Epithelial cell of esophagus (primary cell): ENCODE measurements at regions not wholly inside any gene's neighbourhood (a gene's known extent, or its start where the extent isn't known, plus 50 kb on each side); places are given as distances from the start of the nearest gene placed in this dataset.

Experiments
- DNase-seq: peaks from one replicate; pipeline ENCODE4 v3.0.0; 2010; ENCODE audit warnings: low read depth
- H3K4me3 ChIP-seq: 2 replicates; pipeline ENCODE4 v1.5.1; 2011; ENCODE audit warnings: mild to moderate bottlenecking, low read length, control low read depth
- TF ChIP-seq, protein P1 (sequence below): IDR thresholded peaks from 2 replicates; pipeline ENCODE4 v1.5.1; 2011; ENCODE audit warnings: low read depth, mild to moderate bottlenecking, low read length, control low read depth, inconsistent platforms; ENCODE audit not compliant: insufficient read depth; ENCODE audit errors: missing control alignments

DNA sequence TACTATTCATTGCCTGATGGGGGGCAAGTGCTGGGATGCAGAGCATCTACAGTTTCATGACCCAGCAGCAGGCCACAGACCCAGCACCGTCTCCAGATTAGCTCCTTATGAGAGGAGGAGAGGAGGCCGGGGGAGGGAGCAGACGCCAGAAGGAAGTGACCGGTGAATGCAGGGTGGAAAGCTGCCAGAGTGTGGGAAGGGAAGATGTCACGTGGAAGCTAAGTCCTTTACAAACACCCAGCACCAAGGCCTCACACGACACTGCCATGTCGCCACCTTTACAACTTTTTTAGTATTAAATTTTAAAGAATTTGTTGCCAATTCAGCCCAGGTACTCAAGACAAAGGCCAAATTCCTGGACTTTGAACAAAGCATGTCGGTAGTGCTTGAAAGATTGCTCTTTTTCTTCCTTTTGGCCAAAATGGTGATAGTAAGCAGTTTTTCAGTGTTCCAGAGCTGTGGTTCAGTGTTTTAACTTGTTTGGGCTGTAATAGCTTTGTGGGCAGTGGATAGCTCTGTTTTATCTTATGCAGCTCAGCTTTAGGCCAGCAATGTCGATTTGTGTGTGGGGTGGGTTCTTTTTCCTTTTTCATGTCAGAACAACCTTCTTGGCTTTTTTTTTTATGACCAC lies 58.2 kb downstream of the ZBTB38 start:
- H3K4me3 ChIP-seq: no peak overlapping the region
- DNase-seq: peak; percentile 41
- TF ChIP-seq, protein P1, sequence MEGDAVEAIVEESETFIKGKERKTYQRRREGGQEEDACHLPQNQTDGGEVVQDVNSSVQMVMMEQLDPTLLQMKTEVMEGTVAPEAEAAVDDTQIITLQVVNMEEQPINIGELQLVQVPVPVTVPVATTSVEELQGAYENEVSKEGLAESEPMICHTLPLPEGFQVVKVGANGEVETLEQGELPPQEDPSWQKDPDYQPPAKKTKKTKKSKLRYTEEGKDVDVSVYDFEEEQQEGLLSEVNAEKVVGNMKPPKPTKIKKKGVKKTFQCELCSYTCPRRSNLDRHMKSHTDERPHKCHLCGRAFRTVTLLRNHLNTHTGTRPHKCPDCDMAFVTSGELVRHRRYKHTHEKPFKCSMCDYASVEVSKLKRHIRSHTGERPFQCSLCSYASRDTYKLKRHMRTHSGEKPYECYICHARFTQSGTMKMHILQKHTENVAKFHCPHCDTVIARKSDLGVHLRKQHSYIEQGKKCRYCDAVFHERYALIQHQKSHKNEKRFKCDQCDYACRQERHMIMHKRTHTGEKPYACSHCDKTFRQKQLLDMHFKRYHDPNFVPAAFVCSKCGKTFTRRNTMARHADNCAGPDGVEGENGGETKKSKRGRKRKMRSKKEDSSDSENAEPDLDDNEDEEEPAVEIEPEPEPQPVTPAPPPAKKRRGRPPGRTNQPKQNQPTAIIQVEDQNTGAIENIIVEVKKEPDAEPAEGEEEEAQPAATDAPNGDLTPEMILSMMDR: no peak

DNA sequence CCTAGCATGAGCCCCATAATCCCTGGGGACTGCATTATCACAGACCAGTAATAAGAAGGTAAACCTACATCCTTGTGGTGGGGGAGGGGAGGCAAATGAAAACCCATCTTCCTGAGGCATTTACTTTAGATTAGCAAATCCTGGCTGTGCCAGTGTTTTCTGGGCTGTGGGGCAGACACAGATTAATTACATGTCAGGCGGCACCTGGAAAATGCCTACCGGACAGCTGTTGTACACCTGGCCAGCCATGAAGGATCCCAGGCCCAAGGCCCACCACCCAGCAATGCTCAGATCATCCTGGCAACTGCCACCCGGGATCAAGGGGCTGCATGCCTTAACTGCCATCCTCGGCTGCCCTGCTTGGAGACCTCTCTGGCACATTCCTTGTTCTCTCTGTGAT lies 59.1 kb upstream of the RASA2 start:
- DNase-seq: no peak
- no peak overlapping the region for H3K4me3 ChIP-seq
- TF ChIP-seq, protein P1: no peak

DNA sequence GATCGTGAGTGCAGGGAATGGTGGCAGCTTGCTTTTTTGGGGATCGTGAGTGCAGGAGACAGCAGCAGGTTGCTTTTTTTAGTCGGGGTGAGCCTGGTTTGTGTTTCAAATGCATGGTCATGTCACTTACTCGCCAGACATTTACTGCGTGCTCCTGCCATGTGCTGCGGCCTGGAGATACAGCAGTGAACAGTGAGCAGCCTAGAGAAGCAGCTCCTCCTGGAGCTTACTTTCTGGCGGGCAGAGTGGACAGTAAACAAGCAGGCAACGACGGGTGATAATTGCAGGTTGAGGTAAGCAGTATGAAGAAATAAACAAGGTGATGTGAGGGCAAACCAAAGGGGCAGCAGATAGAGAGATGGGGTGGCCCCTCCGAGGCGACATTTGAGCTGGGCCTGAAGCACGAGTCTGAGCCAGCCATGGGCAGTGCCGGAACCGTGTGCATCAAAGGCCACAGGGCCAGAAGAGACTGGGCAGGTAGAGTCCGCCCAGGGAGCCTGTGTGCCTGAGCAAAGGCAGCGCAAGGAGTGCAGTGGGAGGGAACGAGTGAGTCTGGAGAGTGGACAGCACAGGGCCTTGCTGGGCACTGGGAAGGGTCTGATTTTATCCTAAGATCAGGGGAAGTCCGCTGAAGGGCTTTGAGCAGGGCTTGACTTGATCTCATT lies 57.3 kb upstream of the RASA2 start:
- no peak overlapping the region for H3K4me3 ChIP-seq
- TF ChIP-seq, protein P1: no peak
- DNase-seq: no peak

DNA sequence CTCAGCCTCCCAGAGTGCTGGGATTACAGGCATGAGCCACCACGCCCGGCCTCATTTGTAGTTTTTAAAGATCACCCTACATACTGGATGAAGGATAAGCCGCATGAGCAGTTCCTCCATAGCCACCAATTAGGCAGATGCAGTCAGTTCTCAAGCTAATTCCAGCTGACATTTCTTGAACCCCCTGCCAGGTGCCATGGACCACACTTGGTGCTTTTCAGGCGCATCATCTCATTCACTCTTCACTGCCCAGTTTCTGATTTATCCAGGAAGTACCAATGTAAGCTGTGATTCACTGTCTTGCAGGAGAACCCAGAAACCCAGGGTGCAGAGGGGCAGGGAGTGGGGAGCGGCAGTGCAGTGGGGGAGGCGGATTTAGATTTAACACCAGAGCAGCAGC lies 56.5 kb upstream of the RASA2 start:
- DNase-seq: no peak
- H3K4me3 ChIP-seq: no peak overlapping the region
- TF ChIP-seq, protein P1: no peak

DNA sequence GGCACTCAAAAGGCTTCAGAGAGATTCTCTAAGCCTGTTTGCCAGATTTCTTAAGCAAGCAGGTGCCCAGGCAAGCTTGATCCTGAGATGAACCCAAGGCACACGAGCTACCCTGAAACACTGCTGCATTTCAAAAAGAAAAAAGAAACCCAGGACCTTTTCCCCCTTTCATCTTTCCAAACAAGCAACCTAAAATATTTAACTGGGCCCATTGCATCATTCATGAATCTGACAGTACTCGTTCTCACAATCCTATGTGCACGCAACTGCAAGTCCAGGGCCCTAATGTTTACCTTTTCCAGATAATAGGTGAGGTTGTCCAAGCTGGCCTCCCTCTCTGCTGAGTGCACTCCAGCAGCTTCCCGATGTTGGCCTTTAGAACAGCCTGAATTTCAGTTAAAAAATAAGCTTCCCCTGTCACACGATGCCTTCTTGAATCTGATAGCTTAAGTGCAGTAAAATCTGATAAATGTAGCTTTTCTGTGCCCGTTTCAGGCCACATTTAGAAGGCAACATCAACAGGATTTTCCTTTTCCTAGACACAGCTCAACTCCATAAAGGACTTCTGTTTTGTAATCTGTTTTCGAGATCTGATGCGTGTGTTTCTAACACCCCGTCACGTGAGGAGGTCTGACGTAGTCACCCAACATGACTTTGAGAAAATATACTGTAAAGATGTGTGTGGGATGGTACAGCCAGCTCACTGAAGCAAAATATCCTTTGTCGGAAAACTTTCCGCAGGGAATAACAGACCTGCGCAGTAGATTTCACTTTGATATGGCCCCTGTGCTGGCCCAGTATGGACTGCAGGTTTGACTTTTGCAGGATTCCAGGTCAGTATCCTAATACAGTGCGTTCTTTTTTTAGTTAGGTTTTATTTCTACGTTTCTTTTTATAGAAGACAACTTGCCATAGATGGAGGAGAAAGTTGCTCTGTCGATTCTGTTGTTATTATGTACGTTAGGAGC lies 55.1 kb upstream of the RASA2 start:
- DNase-seq: no peak
- TF ChIP-seq, protein P1: no peak

DNA sequence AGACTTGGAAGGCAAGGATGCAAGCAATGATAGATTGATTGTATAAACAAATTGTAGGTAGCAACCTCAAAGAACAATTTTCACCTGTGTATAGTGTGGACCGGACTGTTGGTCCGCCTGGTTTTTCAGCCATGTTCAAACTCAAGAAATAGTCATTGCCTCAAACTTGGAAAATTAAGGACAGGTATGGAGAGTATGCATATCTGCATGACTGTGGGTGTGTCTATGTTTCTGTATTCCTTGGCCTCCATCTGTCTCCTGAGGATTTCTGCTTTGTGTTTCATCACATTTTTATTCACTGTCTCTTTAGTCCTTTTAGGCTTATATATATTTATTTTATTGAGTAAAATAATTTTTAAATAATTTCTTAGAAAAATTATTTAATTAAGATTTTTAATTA lies 53.9 kb upstream of the RASA2 start:
- H3K4me3 ChIP-seq: no peak overlapping the region
- TF ChIP-seq, protein P1: no peak
- no peak for DNase-seq

More for the DNA sequence above, 55.1 kb upstream of the RASA2 start:
- H3K4me3 ChIP-seq: no peak overlapping the region
